Astrocyte (in vitro differentiated cells and primary cell): ENCODE measurements at regions not wholly inside any gene's neighbourhood (a gene's known extent, or its start where the extent isn't known, plus 50 kb on each side); places are given as distances from the start of the nearest gene placed in this dataset.

Source experiments
- DNase-seq: peaks from one replicate; pipeline ENCODE4 v3.0.0-alpha.2; 2010; ENCODE audit warnings: low read depth
- FAIRE-seq: peaks from 2 replicates; lab custom pipeline; 2011; peaks lifted over from hg19 to GRCh38; lab: Jason Lieb, UNC
- H2AFZ ChIP-seq: 2 replicates; pipeline ENCODE4 v1.6.0; 2012; ENCODE audit warnings: low read depth, low read length, inconsistent platforms
- H3K27ac ChIP-seq: 2 replicates; pipeline ENCODE4 v1.5.1; 2011; ENCODE audit warnings: low read depth, low read length, inconsistent platforms
- H3K27me3 ChIP-seq: 2 replicates; pipeline ENCODE4 v1.6.0; 2011; ENCODE audit warnings: low read length, inconsistent platforms; ENCODE audit not compliant: insufficient read depth
- H3K36me3 ChIP-seq: 2 replicates; pipeline ENCODE4 v1.5.1; 2011; ENCODE audit warnings: low read length, inconsistent platforms; ENCODE audit not compliant: insufficient read depth
- H3K4me1 ChIP-seq: 2 replicates; pipeline ENCODE4 v1.5.1; 2011; ENCODE audit warnings: low read length, inconsistent platforms; ENCODE audit not compliant: insufficient read depth
- H3K4me2 ChIP-seq: 2 replicates; pipeline ENCODE4 v1.6.0; 2012; ENCODE audit warnings: low read length, inconsistent platforms
- H3K4me3 ChIP-seq: 2 replicates; pipeline ENCODE4 v1.5.1; 2011; ENCODE audit warnings: low read depth, mild to moderate bottlenecking, low read length, inconsistent platforms; ENCODE audit not compliant: insufficient read depth
- H3K79me2 ChIP-seq: 2 replicates; pipeline ENCODE4 v1.6.0; 2012; ENCODE audit warnings: mild to moderate bottlenecking, low read length, inconsistent platforms; ENCODE audit not compliant: insufficient read depth
- H3K9ac ChIP-seq: 2 replicates; pipeline ENCODE4 v1.6.0; 2012; ENCODE audit warnings: mild to moderate bottlenecking, low read length, inconsistent platforms
- H3K9me3 ChIP-seq: 2 replicates; pipeline ENCODE4 v1.5.1; 2012; ENCODE audit warnings: low read depth, mild to moderate bottlenecking, low read length, inconsistent platforms; ENCODE audit not compliant: insufficient read depth
- H4K20me1 ChIP-seq: 2 replicates; pipeline ENCODE4 v1.6.0; 2012; ENCODE audit warnings: low read length, inconsistent platforms; ENCODE audit not compliant: insufficient read depth
- H3K27ac Mint-ChIP-seq: one replicate; pipeline ENCODE4 v1.8.0; 2021; ENCODE audit warnings: mild to moderate bottlenecking, mixed read lengths; ENCODE audit not compliant: unreplicated experiment
- H3K27me3 Mint-ChIP-seq: one replicate; pipeline ENCODE4 v1.8.0; 2021; ENCODE audit warnings: low read depth, mixed read lengths; ENCODE audit not compliant: unreplicated experiment
- H3K36me3 Mint-ChIP-seq: one replicate; pipeline ENCODE4 v1.8.0; 2021; ENCODE audit warnings: low read depth, mixed read lengths; ENCODE audit not compliant: unreplicated experiment
- H3K4me1 Mint-ChIP-seq: one replicate; pipeline ENCODE4 v1.8.0; 2021; ENCODE audit warnings: low read depth, mixed read lengths; ENCODE audit not compliant: unreplicated experiment
- H3K4me3 Mint-ChIP-seq: one replicate; pipeline ENCODE4 v1.8.0; 2021; ENCODE audit warnings: mild to moderate bottlenecking, moderate library complexity, mixed read lengths; ENCODE audit not compliant: unreplicated experiment
- H3K9me3 Mint-ChIP-seq: one replicate; pipeline ENCODE4 v1.8.0; 2021; ENCODE audit warnings: mild to moderate bottlenecking, mixed read lengths; ENCODE audit not compliant: unreplicated experiment
- EZH2 ChIP-seq: IDR thresholded peaks from 2 replicates; pipeline ENCODE4 v1.6.1; 2012; ENCODE audit warnings: mild to moderate bottlenecking, low read length, inconsistent platforms; ENCODE audit not compliant: insufficient read depth
- TF ChIP-seq, protein P1 (sequence below): IDR thresholded peaks from 2 replicates; pipeline ENCODE4 v1.5.1; 2011; ENCODE audit warnings: low read depth, mild to moderate bottlenecking, inconsistent platforms, low read length, moderate library complexity; ENCODE audit not compliant: insufficient read depth

GRCh38 chrX:13419276-13419675, 99.4 kb upstream of the ATXN3L start:
- Mint-ChIP-seq H3K27ac (peak overlapping the region; percentile 75), H3K36me3 (no peaks in the 10 kb centered on the region), H3K27me3 (no peaks in the 10 kb centered on the region), H3K9me3 (no peaks in the 10 kb centered on the region), H3K4me3 (no peak overlapping the region), H3K4me1 (peaks cover 24% of the 10 kb centered on the region)
- H4K20me1 ChIP-seq: no peaks in the 10 kb centered on the region
- H2AFZ ChIP-seq: no peak overlapping the region
- H3K36me3 ChIP-seq: no peaks in the 10 kb centered on the region
- no peak overlapping the region for H3K27ac ChIP-seq
- no peak overlapping the region for H3K4me3 ChIP-seq
- H3K27me3 ChIP-seq: no peaks in the 10 kb centered on the region
- DNase-seq (no peak), FAIRE-seq (peak; percentile 5)
- H3K9me3 ChIP-seq: no peaks in the 10 kb centered on the region
- TF ChIP-seq EZH2: no peak
- TF ChIP-seq, protein P1, sequence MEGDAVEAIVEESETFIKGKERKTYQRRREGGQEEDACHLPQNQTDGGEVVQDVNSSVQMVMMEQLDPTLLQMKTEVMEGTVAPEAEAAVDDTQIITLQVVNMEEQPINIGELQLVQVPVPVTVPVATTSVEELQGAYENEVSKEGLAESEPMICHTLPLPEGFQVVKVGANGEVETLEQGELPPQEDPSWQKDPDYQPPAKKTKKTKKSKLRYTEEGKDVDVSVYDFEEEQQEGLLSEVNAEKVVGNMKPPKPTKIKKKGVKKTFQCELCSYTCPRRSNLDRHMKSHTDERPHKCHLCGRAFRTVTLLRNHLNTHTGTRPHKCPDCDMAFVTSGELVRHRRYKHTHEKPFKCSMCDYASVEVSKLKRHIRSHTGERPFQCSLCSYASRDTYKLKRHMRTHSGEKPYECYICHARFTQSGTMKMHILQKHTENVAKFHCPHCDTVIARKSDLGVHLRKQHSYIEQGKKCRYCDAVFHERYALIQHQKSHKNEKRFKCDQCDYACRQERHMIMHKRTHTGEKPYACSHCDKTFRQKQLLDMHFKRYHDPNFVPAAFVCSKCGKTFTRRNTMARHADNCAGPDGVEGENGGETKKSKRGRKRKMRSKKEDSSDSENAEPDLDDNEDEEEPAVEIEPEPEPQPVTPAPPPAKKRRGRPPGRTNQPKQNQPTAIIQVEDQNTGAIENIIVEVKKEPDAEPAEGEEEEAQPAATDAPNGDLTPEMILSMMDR: no peak
- no peaks in the 10 kb centered on the region for H3K79me2 ChIP-seq
- H3K9ac ChIP-seq: no peak overlapping the region
- peaks cover 4% of the 10 kb centered on the region for H3K4me1 ChIP-seq
- no peak overlapping the region for H3K4me2 ChIP-seq

DNA sequence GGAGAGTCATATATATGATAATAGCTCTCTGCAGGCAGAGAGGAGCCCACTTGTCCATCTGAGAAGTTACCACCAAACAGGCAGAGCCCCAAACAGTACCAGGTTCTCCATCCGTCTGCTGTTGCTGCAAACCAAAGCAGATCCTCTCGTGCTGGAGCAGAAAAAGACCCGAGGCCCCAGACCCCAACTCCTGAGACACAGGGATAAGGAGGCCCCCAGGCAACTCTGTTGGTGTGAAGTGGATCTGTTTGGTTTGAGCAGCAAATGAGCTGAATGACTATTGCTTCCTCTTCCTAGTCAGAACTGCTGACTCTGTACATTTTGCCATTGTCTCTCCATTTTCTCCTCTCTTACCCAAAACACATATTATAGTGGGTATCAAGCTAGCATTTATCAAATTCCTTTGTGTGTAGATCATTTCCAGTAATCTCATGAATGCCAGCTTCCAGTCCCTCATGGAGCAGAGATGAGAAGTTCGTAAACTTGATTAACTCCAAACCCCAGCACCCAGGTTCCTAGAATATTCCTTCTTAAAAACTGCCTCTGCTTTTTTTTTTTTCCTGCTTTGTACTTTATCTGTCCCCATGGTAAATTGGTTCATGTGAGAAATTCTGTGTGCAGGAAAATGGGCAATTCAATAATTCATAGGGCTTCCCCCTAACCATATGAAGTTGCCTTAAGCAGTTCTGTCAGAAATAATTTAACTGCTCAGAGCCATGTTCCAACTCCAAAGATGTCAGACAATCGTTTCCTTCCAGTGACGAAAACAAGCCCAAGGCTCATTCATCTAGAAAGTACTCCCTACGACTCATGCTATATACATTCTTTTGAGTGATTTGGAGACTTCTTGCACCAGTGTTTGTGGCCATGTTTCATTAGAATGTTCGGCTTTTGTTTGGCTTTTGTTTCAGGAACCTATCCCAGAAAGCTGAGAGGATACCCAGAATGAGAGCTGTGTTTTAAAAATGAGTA, 98.6 kb upstream of the ATXN3L start:
- no peak overlapping the region for H3K4me3 Mint-ChIP-seq
- peak; percentile 95 for FAIRE-seq
- H3K36me3 Mint-ChIP-seq: no peaks in the 10 kb centered on the region
- Histone ChIP-seq H4K20me1 (no peaks in the 10 kb centered on the region), H3K9me3 (no peaks in the 10 kb centered on the region), H3K9ac (peak overlapping the region; percentile 13), H3K27ac (peak overlapping the region; percentile 23), H3K4me2 (peak overlapping the region; percentile 7), H3K4me3 (no peak overlapping the region), H3K4me1 (peaks cover 4% of the 10 kb centered on the region), H3K36me3 (no peaks in the 10 kb centered on the region), H2AFZ (peak overlapping the region; percentile 13), H3K27me3 (no peaks in the 10 kb centered on the region), H3K79me2 (no peaks in the 10 kb centered on the region)
- peak overlapping the region; percentile 97 for H3K27ac Mint-ChIP-seq
- TF ChIP-seq EZH2: no peak
- TF ChIP-seq, protein P1: no peak
- no peaks in the 10 kb centered on the region for H3K9me3 Mint-ChIP-seq
- no peaks in the 10 kb centered on the region for H3K27me3 Mint-ChIP-seq
- H3K4me1 Mint-ChIP-seq: peaks cover 25% of the 10 kb centered on the region
- peak; percentile 48 for DNase-seq

DNA sequence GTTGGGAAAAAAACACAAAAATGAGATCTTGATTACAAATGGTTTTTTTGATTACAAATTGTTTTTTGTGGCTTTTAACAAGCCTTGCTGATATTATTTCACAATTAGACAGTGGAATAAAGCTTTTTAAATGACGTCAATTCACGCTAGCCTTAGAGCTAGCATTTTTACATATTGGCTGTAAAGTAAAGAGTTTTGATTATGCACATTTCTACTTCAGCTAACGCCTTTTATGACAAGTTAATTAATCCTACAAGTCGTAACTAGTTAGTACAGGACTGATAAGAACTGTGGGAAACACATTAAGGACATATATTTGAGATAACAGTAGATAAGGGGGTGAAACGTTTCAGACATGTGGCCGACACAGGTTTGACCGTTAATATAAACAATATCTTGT, 95.7 kb upstream of the ATXN3L start:
- no peak overlapping the region for H2AFZ ChIP-seq
- peaks cover 4% of the 10 kb centered on the region for H3K4me1 ChIP-seq
- Mint-ChIP-seq H3K27me3 (no peaks in the 10 kb centered on the region), H3K4me1 (peaks cover 22% of the 10 kb centered on the region), H3K27ac (no peak overlapping the region), H3K36me3 (no peaks in the 10 kb centered on the region), H3K4me3 (no peak overlapping the region), H3K9me3 (no peaks in the 10 kb centered on the region)
- H3K4me2 ChIP-seq: no peak overlapping the region
- H3K9ac ChIP-seq: no peak overlapping the region
- H3K4me3 ChIP-seq: no peak overlapping the region
- H3K9me3 ChIP-seq: no peaks in the 10 kb centered on the region
- FAIRE-seq: peak; percentile 47
- H3K27me3 ChIP-seq: no peaks in the 10 kb centered on the region
- no peak for DNase-seq
- TF ChIP-seq, protein P1: no peak
- TF ChIP-seq EZH2: no peak
- no peaks in the 10 kb centered on the region for H3K36me3 ChIP-seq
- no peak overlapping the region for H3K27ac ChIP-seq
- H4K20me1 ChIP-seq: no peaks in the 10 kb centered on the region
- H3K79me2 ChIP-seq: no peaks in the 10 kb centered on the region
